K562 (cell line): ENCODE measurements at regions not wholly inside any gene's neighbourhood (a gene's known extent, or its start where the extent isn't known, plus 50 kb on each side); places are given as distances from the start of the nearest gene placed in this dataset.
"Not testable (repeated sequence)": the region's sequence is repeated elsewhere in the genome, so short reads cannot be mapped to it uniquely, and the experiment has no call there.

Experiments
- ATAC-seq: fragments of 200-7000 bp; cut with Tn5 transposase; 3 replicates; pipeline ENCODE4 v1.9.1; 2020; ENCODE audit warnings: moderate library complexity
- BruUV-seq: library from RNA; stranded (reverse); fragments of 400-500 nt; replicated peaks from 2 replicates; lab custom pipeline; 2021; lab: Mats Ljungman, UMichigan
- CTCF ChIA-PET: fragments of 300-600 bp; formaldehyde crosslinking; extraction: SDS; loops from one replicate; lab custom pipeline; 2021; ENCODE audit warnings: low intra/inter-chr PET ratio; lab: Yijun Ruan, JAX
- POLR2A ChIA-PET: fragments of 300-600, 350-650 bp; sonication (Branson Sonifier 250); formaldehyde crosslinking; extraction: SDS; loops from one replicate; lab custom pipeline; 2021; ENCODE audit warnings: antibody characterized with exemption, inconsistent platforms; lab: Yijun Ruan, JAX
- DNase-seq, 4 experiments: peaks; one replicate each; pipeline versions ENCODE4 v3.0.0 to v3.0.0-alpha.2; 2011 to 2018; ENCODE audit warnings: low spot score in 3 of 4, mixed read lengths in 3 of 4; ENCODE audit errors: extremely low read depth in 1 of 4
- FAIRE-seq: peaks from 2 replicates; lab custom pipeline; 2011; peaks lifted over from hg19 to GRCh38; lab: Jason Lieb, UNC
- H2AFZ ChIP-seq: 2 replicates; pipeline ENCODE4 v1.6.0; 2011; ENCODE audit warnings: low read depth, low read length, control low read depth, inconsistent platforms
- H3K27ac ChIP-seq: fragments of 200-600 bp; 3 replicates; pipeline ENCODE4 v1.8.0; 2011; ENCODE audit warnings: low read depth, mild to moderate bottlenecking, control low read depth, inconsistent platforms, low read length, moderate library complexity, mixed read lengths; ENCODE audit errors: extremely low read depth
- H3K27me3 ChIP-seq, 2 experiments: fragments of 300-600 bp in 1 of 2; 2 replicates in 1 of 2; 3 replicates in 1 of 2; pipeline versions ENCODE4 v1.6.0 to v1.8.0; 2011; ENCODE audit warnings: inconsistent platforms in 2 of 2, low read length in 2 of 2, mild to moderate bottlenecking in 1 of 2, mixed read lengths in 1 of 2, moderate library complexity in 1 of 2; ENCODE audit not compliant: control insufficient read depth in 2 of 2, insufficient read depth in 2 of 2
- H3K36me3 ChIP-seq: fragments of 300-600 bp; 3 replicates; pipeline ENCODE4 v1.8.0; 2011; ENCODE audit warnings: mild to moderate bottlenecking, low read length, inconsistent platforms; ENCODE audit not compliant: control insufficient read depth, insufficient read depth
- H3K4me1 ChIP-seq, 2 experiments: fragments of 200-600 bp in 1 of 2; replicated peaks in 1 of 2; 2 replicates in 1 of 2; 3 replicates in 1 of 2; pipeline versions ENCODE4 v1.5.1 to v1.8.0; 2011; ENCODE audit warnings: inconsistent platforms in 2 of 2, low read length in 2 of 2, mild to moderate bottlenecking in 1 of 2, mixed read lengths in 1 of 2, moderate library complexity in 1 of 2; ENCODE audit not compliant: control insufficient read depth in 2 of 2, insufficient read depth in 2 of 2
- H3K4me2 ChIP-seq: 2 replicates; pipeline ENCODE4 v1.6.1; 2011; ENCODE audit warnings: low read length, control low read depth, inconsistent platforms, mixed read lengths; ENCODE audit not compliant: insufficient read depth
- H3K4me3 ChIP-seq: fragments of 200-600 bp; sonication (generic), shearing (Covaris generic); 2 replicates; pipeline ENCODE4 v1.5.1; 2016; ENCODE audit warnings: control low read depth, inconsistent platforms
- H3K79me2 ChIP-seq: fragments of 200-600 bp; 3 replicates; pipeline ENCODE4 v1.8.0; 2011; ENCODE audit warnings: low read length, inconsistent platforms; ENCODE audit not compliant: control insufficient read depth, insufficient read depth
- H3K9ac ChIP-seq, 2 experiments: 2 replicates each; pipeline versions ENCODE4 v1.6.0 to v1.6.1; 2011; ENCODE audit warnings: low read depth in 2 of 2, low read length in 2 of 2, control low read depth in 1 of 2, inconsistent platforms in 1 of 2, mild to moderate bottlenecking in 1 of 2, mixed read lengths in 1 of 2; ENCODE audit not compliant: insufficient read depth in 1 of 2
- H3K9me1 ChIP-seq: one replicate; pipeline ENCODE4 v1.6.0; 2011; ENCODE audit warnings: inconsistent platforms, mild to moderate bottlenecking, low read length, moderate library complexity; ENCODE audit not compliant: control insufficient read depth, insufficient read depth
- H3K9me3 ChIP-seq: replicated peaks from 2 replicates; pipeline ENCODE4 v1.5.1; 2011; ENCODE audit warnings: low read depth, low read length, inconsistent platforms; ENCODE audit not compliant: control insufficient read depth, insufficient read depth
- H4K20me1 ChIP-seq: replicated peaks from 2 replicates; pipeline ENCODE4 v1.6.1; 2011; ENCODE audit warnings: low read length, inconsistent platforms, mixed read lengths; ENCODE audit not compliant: control insufficient read depth, insufficient read depth
- CEBPG ChIP-seq, 3 experiments: fragments of 200-800 bp in 1 of 3; sonication (Bioruptor generic) in 1 of 3; sonication (generic) in 1 of 3; formaldehyde crosslinking in 1 of 3; IDR thresholded peaks in 2 of 3; conservative IDR thresholded peaks in 1 of 3; 2 replicates each; pipeline versions ENCODE4 v1.6.1 to v1.8.0; 2016 to 2022; ENCODE audit warnings: missing compliant biosample characterization in 2 of 3, missing genetic modification characterization in 2 of 3, mild to moderate bottlenecking in 1 of 3, missing genetic modification reagents in 1 of 3
- FOSL1 ChIP-seq: fragments of 200-800 bp; sonication (Bioruptor generic); conservative IDR thresholded peaks from 2 replicates; pipeline ENCODE4 v1.6.1; 2016; ENCODE audit warnings: missing genetic modification characterization, missing compliant biosample characterization
- WGBS: fragments of 100-300 bp; shearing (Covaris generic); methylation state at CpG from one replicate; pipeline ENCODE4 v1.1.6; 2016; ENCODE audit warnings: low coverage, mixed read lengths; ENCODE audit not compliant: insufficient coverage; ENCODE audit errors: missing lambda C conversion rate; 5-methylcytosine and 5-hydroxymethylcytosine counted together
- in situ Hi-C: fragments of 300-500 bp; cut with MboI; formaldehyde crosslinking; loops from 4 replicates; pipeline ENCODE4 v1.15.0; 2018; ENCODE audit warnings: inconsistent platforms, mixed read lengths
- intact Hi-C: fragments of 100-400 bp; cut with micrococcal nuclease; formaldehyde crosslinking; loops from 2 replicates; pipeline ENCODE4 v1.14.2; 2022

- FAIRE-seq; H3K27ac ChIP-seq; H3K4me2 ChIP-seq; H3K9ac ChIP-seq; POLR2A ChIA-PET; H3K79me2 ChIP-seq; H2AFZ ChIP-seq; CTCF ChIA-PET; H4K20me1 ChIP-seq; H3K4me3 ChIP-seq; DNase-seq; H3K27me3 ChIP-seq; H3K4me1 ChIP-seq; H3K36me3 ChIP-seq; H3K9me1 ChIP-seq; H3K9me3 ChIP-seq; BruUV-seq; intact Hi-C loops; TF ChIP-seq CEBPG (CRISPR knock-in tag; IDR thresholded peaks at IDR 0.05): not testable (repeated sequence)
- peak; percentile 85 for ATAC-seq
- TF ChIP-seq FOSL1 (tag) = peak; percentile 67
- TF ChIP-seq CEBPG (tag; conservative IDR thresholded peaks at IDR 0.05 in 1 of 2, IDR thresholded peaks at IDR 0.05 in 1 of 2) = peak in 1 of 2 experiments; percentile 68; a peak in 1 of 4 replicates
- no CpG with 5 or more reads among the region's 4 CpGs for WGBS
- in situ Hi-C loops = loop anchor here (10.0 kb wide), 1 partner anchor 175 kb away; no protein-coding TSS in a partner anchor
These were observed 91.8 kb downstream of the FAM72C start for GRCh38 chr1:143879757-143880536.

GRCh38 chr1:143875947-143876346, 95.8 kb downstream of the FAM72C start:
- no CpG with 5 or more reads among the region's 5 CpGs for WGBS
- BruUV-seq, H3K9ac ChIP-seq, CTCF ChIA-PET, POLR2A ChIA-PET, H3K36me3 ChIP-seq, H3K27ac ChIP-seq, in situ Hi-C loops, H3K9me3 ChIP-seq, H3K79me2 ChIP-seq, DNase-seq, H3K27me3 ChIP-seq, FAIRE-seq, H2AFZ ChIP-seq, H3K9me1 ChIP-seq, H3K4me1 ChIP-seq, intact Hi-C loops, H3K4me3 ChIP-seq, H3K4me2 ChIP-seq, H4K20me1 ChIP-seq: not testable (repeated sequence)
- peak; percentile 68 for ATAC-seq

GRCh38 chr1:143874625-143875024, 97.2 kb downstream of the FAM72C start:
- H3K4me3 ChIP-seq, FAIRE-seq, H3K4me2 ChIP-seq, H3K27me3 ChIP-seq, H4K20me1 ChIP-seq, H3K9me3 ChIP-seq, H3K36me3 ChIP-seq, H3K79me2 ChIP-seq, intact Hi-C loops, H3K27ac ChIP-seq, POLR2A ChIA-PET, H2AFZ ChIP-seq, ATAC-seq, in situ Hi-C loops, DNase-seq, H3K4me1 ChIP-seq, H3K9me1 ChIP-seq, H3K9ac ChIP-seq, BruUV-seq, CTCF ChIA-PET: not testable (repeated sequence)
- no CpG with 5 or more reads among the region's 2 CpGs for WGBS
